Tibial nerve (tissue), 4 donors: ENCODE measurements at regions not wholly inside any gene's neighbourhood (a gene's known extent, or its start where the extent isn't known, plus 50 kb on each side); places are given as distances from the start of the nearest gene placed in this dataset.

Source experiments
- DNase-seq, 2 donors: peaks; one replicate each; pipeline ENCODE4 v3.0.0-alpha.2; 2019; ENCODE audit warnings: low spot score in 2 of 2
- H3K27ac ChIP-seq, 4 donors: fragments of 200-600 bp; sonication (generic) in 3 of 4; one replicate each; pipeline ENCODE4 v1.5.1; 2017 to 2019; ENCODE audit warnings: mild to moderate bottlenecking in 1 of 4
- H3K27me3 ChIP-seq, 2 donors: fragments of 200-600 bp; sonication (generic) in 1 of 2; one replicate each; pipeline versions ENCODE4 v1.5.1 to v1.6.0; 2017 to 2019
- H3K36me3 ChIP-seq, 3 donors: fragments of 200-600 bp; sonication (generic); one replicate each; pipeline ENCODE4 v1.5.1; 2018 to 2019
- H3K4me1 ChIP-seq, 4 donors: fragments of 200-600 bp; sonication (generic) in 3 of 4; one replicate each; pipeline ENCODE4 v1.5.1; 2017 to 2019
- H3K4me3 ChIP-seq, 4 donors: fragments of 200-600 bp; sonication (generic) in 3 of 4; one replicate each; pipeline ENCODE4 v1.5.1; 2017 to 2019; ENCODE audit warnings: mild to moderate bottlenecking in 1 of 4, moderate library complexity in 1 of 4
- H3K9me3 ChIP-seq, 4 donors: fragments of 200-600 bp; sonication (generic) in 3 of 4; one replicate each; pipeline ENCODE4 v1.5.1; 2017 to 2019
- CTCF ChIP-seq, 5 experiments: fragments of 200-600 bp in 3 of 5; fragments of 450-650 bp in 2 of 5; sonication (generic) in 3 of 5; IDR thresholded peaks; one replicate each; pipeline ENCODE4 v1.5.1; 2016 to 2019; ENCODE audit warnings: antibody characterized with exemption in 5 of 5, mild to moderate bottlenecking in 3 of 5, moderate library complexity in 2 of 5
- EP300 ChIP-seq, 2 donors: sonication (generic); formaldehyde crosslinking; IDR thresholded peaks; one replicate each; pipeline ENCODE4 v1.6.1; 2017; ENCODE audit warnings: antibody characterized with exemption in 2 of 2, mild to moderate bottlenecking in 1 of 2
- POLR2A ChIP-seq, 2 donors: fragments of 450-650 bp; IDR thresholded peaks; one replicate each; pipeline ENCODE4 v1.6.1; 2017; ENCODE audit warnings: antibody characterized with exemption in 2 of 2, mild to moderate bottlenecking in 2 of 2, moderate library complexity in 2 of 2
- WGBS, 2 donors: methylation state at CpG; one replicate each; pipeline ENCODE4 v1.1.5; 2018; 5-methylcytosine and 5-hydroxymethylcytosine counted together

DNA sequence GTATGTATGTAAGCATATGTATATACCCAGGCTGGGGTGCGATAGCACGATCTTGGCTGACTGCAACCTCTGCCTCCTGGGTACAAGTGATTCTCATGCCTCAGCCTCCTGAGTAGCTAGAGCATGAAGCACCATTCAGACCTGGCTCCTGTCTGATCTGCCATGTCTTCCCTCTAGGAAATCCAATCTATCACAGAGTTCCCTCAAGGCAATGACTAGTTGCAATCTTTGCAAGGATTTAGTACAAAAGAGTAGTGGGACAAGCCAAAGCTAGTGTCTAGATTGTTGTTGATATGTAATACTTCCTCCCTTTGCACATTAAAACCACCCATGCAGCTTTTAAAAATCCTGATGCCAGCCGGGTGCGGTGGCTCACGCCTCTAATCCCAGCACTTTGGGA lies 60.5 kb upstream of the PRKAR2B start:
- peaks cover 0 to 7% (median 0%) of the 10 kb centered on the region in 4 donors for H3K4me1 ChIP-seq
- H3K27me3 ChIP-seq, result no peaks in the 10 kb centered on the region
- no peaks in the 10 kb centered on the region for H3K9me3 ChIP-seq
- H3K27ac ChIP-seq, result no peak overlapping the region
- no peaks in the 10 kb centered on the region for H3K36me3 ChIP-seq
- TF ChIP-seq POLR2A (IDR thresholded peaks at IDR 0.05) (no peak), EP300 (IDR thresholded peaks at IDR 0.05) (no peak)
- 93 to 96% methylated on average over 5 of the region's 5 CpGs for WGBS, 2 donors
- H3K4me3 ChIP-seq, result no peak overlapping the region
- DNase-seq, result no peak

GRCh38 chr7:106986450-106986977 lies 58.0 kb upstream of the PRKAR2B start:
- Histone ChIP-seq H3K4me1 (peaks cover 0 to 7% (median 0%) of the 10 kb centered on the region in 4 donors), H3K27me3 (no peaks in the 10 kb centered on the region)
- no peak for DNase-seq

GRCh38 chr7:106987777-106988176 lies 56.7 kb upstream of the PRKAR2B start:
- no peak overlapping the region for H3K4me3 ChIP-seq
- H3K9me3 ChIP-seq, result no peaks in the 10 kb centered on the region
- H3K36me3 ChIP-seq, result no peaks in the 10 kb centered on the region
- TF ChIP-seq CTCF (IDR thresholded peaks at IDR 0.05), result no peak
- H3K27ac ChIP-seq, result no peak overlapping the region
- H3K27me3 ChIP-seq, result no peaks in the 10 kb centered on the region
- WGBS, 2 donors, result 61 to 73% methylated on average over 3 of the region's 3 CpGs
- DNase-seq, result no peak
- peaks cover 0 to 2% (median 0%) of the 10 kb centered on the region in 4 donors for H3K4me1 ChIP-seq

More at GRCh38 chr7:106986450-106986977, 58.0 kb upstream of the PRKAR2B start:
- no peaks in the 10 kb centered on the region for H3K36me3 ChIP-seq
- no peak overlapping the region for H3K4me3 ChIP-seq
- TF ChIP-seq CTCF (IDR thresholded peaks at IDR 0.05), result no peak
- no peak for TF ChIP-seq POLR2A (IDR thresholded peaks at IDR 0.05)
- no peak for TF ChIP-seq EP300 (IDR thresholded peaks at IDR 0.05)
- no peak overlapping the region for H3K27ac ChIP-seq
- H3K9me3 ChIP-seq, result no peaks in the 10 kb centered on the region

- DNase-seq, result no peak
- WGBS, 2 donors, result 48 to 64% methylated on average over 3 of the region's 3 CpGs
- H3K27me3 ChIP-seq, result no peaks in the 10 kb centered on the region
- no peaks in the 10 kb centered on the region for H3K9me3 ChIP-seq
- TF ChIP-seq CTCF (IDR thresholded peaks at IDR 0.05), result no peak
- no peak for TF ChIP-seq POLR2A (IDR thresholded peaks at IDR 0.05)
- no peak for TF ChIP-seq EP300 (IDR thresholded peaks at IDR 0.05)
- no peak overlapping the region for H3K27ac ChIP-seq
- H3K4me3 ChIP-seq, result no peak overlapping the region
- no peaks in the 10 kb centered on the region for H3K4me1 ChIP-seq
- no peaks in the 10 kb centered on the region for H3K36me3 ChIP-seq
Observed at GRCh38 chr7:106992511-106992910, 52.0 kb upstream of the PRKAR2B start.
